MM.1S (cell line): ENCODE measurements at regions not wholly inside any gene's neighbourhood (a gene's known extent, or its start where the extent isn't known, plus 50 kb on each side); places are given as distances from the start of the nearest gene placed in this dataset.

ENCODE experiments used
- DNase-seq: peaks from one replicate; pipeline ENCODE4 v3.0.0-alpha.2; 2015
- H2AFZ ChIP-seq: fragments of 300-600 bp; sonication (generic); 2 replicates; pipeline ENCODE4 v1.6.0; 2016; ENCODE audit warnings: antibody characterized with exemption, low read length
- H3F3A ChIP-seq: fragments of 300-600 bp; sonication (generic); 2 replicates; pipeline ENCODE4 v1.6.1; 2016; ENCODE audit warnings: mild to moderate bottlenecking, antibody characterized with exemption, low read length, moderate library complexity, mixed read lengths; ENCODE audit not compliant: insufficient read depth
- H3K27ac ChIP-seq: fragments of 300-600 bp; sonication (generic); 2 replicates; pipeline ENCODE4 v1.5.1; 2016; ENCODE audit warnings: mild to moderate bottlenecking, low read length
- H3K27me3 ChIP-seq: fragments of 300-600 bp; sonication (generic); replicated peaks from 2 replicates; pipeline ENCODE4 v1.6.0; 2016; ENCODE audit warnings: low read length; ENCODE audit not compliant: insufficient read depth
- H3K36me3 ChIP-seq: fragments of 300-600 bp; sonication (generic); replicated peaks from 2 replicates; pipeline ENCODE4 v1.6.1; 2016; ENCODE audit warnings: mild to moderate bottlenecking, low read length, mixed read lengths; ENCODE audit not compliant: insufficient read depth
- H3K4me1 ChIP-seq: fragments of 300-600 bp; sonication (generic); 2 replicates; pipeline ENCODE4 v1.6.1; 2016; ENCODE audit warnings: low read length, mixed read lengths
- H3K4me2 ChIP-seq: fragments of 300-600 bp; sonication (generic); 2 replicates; pipeline ENCODE4 v1.6.0; 2016; ENCODE audit warnings: low read depth, low read length
- H3K4me3 ChIP-seq: fragments of 300-600 bp; sonication (generic); 2 replicates; pipeline ENCODE4 v1.5.1; 2016; ENCODE audit warnings: low read length, mixed read lengths
- H3K79me2 ChIP-seq: fragments of 300-600 bp; sonication (generic); 2 replicates; pipeline ENCODE4 v1.6.1; 2016; ENCODE audit warnings: mixed run types, low read length, mixed read lengths
- H3K9ac ChIP-seq: fragments of 300-600 bp; sonication (generic); 2 replicates; pipeline ENCODE4 v1.6.1; 2016; ENCODE audit warnings: low read length, mixed read lengths
- H3K9me2 ChIP-seq: fragments of 300-600 bp; sonication (generic); replicated peaks from 2 replicates; pipeline ENCODE4 v1.6.1; 2016; ENCODE audit warnings: mild to moderate bottlenecking, low read length, mixed read lengths; ENCODE audit not compliant: insufficient read depth
- H3K9me3 ChIP-seq: fragments of 300-600 bp; sonication (generic); replicated peaks from 2 replicates; pipeline ENCODE4 v1.6.1; 2016; ENCODE audit warnings: mild to moderate bottlenecking, low read length, mixed read lengths; ENCODE audit not compliant: insufficient read depth
- H4K20me1 ChIP-seq: fragments of 300-600 bp; sonication (generic); 2 replicates; pipeline ENCODE4 v1.6.1; 2016; ENCODE audit warnings: mild to moderate bottlenecking, low read length, moderate library complexity, mixed read lengths; ENCODE audit not compliant: insufficient read depth
- EZH2 ChIP-seq: fragments of 300-600 bp; sonication (generic); optimal IDR thresholded peaks from 2 replicates; pipeline ENCODE3; 2017; ENCODE audit warnings: low read depth, mild to moderate bottlenecking, antibody characterized with exemption, low read length, mixed read lengths
- EZH2phosphoT487 ChIP-seq: fragments of 300-600 bp; sonication (generic); IDR thresholded peaks from 2 replicates; pipeline ENCODE4 v1.6.1; 2018; ENCODE audit warnings: antibody characterized with exemption, low read length
- TF ChIP-seq, protein P1 (sequence below): fragments of 300-600 bp; sonication (generic); IDR thresholded peaks from 2 replicates; pipeline ENCODE4 v1.5.1; 2016; ENCODE audit warnings: antibody characterized with exemption, low read length, mixed read lengths

- no peaks in the 10 kb centered on the region for H4K20me1 ChIP-seq
- H3K9me2 ChIP-seq: no peaks in the 10 kb centered on the region
- H2AFZ ChIP-seq: no peak overlapping the region
- no peak overlapping the region for H3K4me3 ChIP-seq
- no peaks in the 10 kb centered on the region for H3K79me2 ChIP-seq
- no peaks in the 10 kb centered on the region for H3F3A ChIP-seq
- no peaks in the 10 kb centered on the region for H3K4me1 ChIP-seq
- no peak overlapping the region for H3K9ac ChIP-seq
- DNase-seq: no peak
- no peaks in the 10 kb centered on the region for H3K36me3 ChIP-seq
- no peaks in the 10 kb centered on the region for H3K9me3 ChIP-seq
- no peak overlapping the region for H3K27ac ChIP-seq
- H3K4me2 ChIP-seq: no peak overlapping the region
- TF ChIP-seq EZH2phosphoT487 (no peak), EZH2 (no peak)
- TF ChIP-seq, protein P1, sequence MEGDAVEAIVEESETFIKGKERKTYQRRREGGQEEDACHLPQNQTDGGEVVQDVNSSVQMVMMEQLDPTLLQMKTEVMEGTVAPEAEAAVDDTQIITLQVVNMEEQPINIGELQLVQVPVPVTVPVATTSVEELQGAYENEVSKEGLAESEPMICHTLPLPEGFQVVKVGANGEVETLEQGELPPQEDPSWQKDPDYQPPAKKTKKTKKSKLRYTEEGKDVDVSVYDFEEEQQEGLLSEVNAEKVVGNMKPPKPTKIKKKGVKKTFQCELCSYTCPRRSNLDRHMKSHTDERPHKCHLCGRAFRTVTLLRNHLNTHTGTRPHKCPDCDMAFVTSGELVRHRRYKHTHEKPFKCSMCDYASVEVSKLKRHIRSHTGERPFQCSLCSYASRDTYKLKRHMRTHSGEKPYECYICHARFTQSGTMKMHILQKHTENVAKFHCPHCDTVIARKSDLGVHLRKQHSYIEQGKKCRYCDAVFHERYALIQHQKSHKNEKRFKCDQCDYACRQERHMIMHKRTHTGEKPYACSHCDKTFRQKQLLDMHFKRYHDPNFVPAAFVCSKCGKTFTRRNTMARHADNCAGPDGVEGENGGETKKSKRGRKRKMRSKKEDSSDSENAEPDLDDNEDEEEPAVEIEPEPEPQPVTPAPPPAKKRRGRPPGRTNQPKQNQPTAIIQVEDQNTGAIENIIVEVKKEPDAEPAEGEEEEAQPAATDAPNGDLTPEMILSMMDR: no peak
- H3K27me3 ChIP-seq: no peaks in the 10 kb centered on the region
These were observed 2095.5 kb upstream of the WWC1 start for GRCh38 chr5:166195981-166196380.

- TF ChIP-seq, protein P1: no peak
- H3K4me3 ChIP-seq: no peak overlapping the region
- H3K9me2 ChIP-seq: no peaks in the 10 kb centered on the region
- no peak overlapping the region for H2AFZ ChIP-seq
- H3K9me3 ChIP-seq: no peaks in the 10 kb centered on the region
- H3K27ac ChIP-seq: no peak overlapping the region
- no peaks in the 10 kb centered on the region for H3K79me2 ChIP-seq
- H3K36me3 ChIP-seq: no peaks in the 10 kb centered on the region
- H3K27me3 ChIP-seq: no peaks in the 10 kb centered on the region
- no peaks in the 10 kb centered on the region for H4K20me1 ChIP-seq
- H3K9ac ChIP-seq: no peak overlapping the region
- no peaks in the 10 kb centered on the region for H3K4me1 ChIP-seq
- no peak overlapping the region for H3K4me2 ChIP-seq
- no peak for DNase-seq
- H3F3A ChIP-seq: no peaks in the 10 kb centered on the region
These were observed 2090.9 kb upstream of the WWC1 start for GRCh38 chr5:166200532-166200931.

GRCh38 chr5:166211640-166212039 is 2079.8 kb upstream of the WWC1 start:
- H3K79me2 ChIP-seq: no peaks in the 10 kb centered on the region
- H2AFZ ChIP-seq: no peak overlapping the region
- H3F3A ChIP-seq: no peaks in the 10 kb centered on the region
- H3K9ac ChIP-seq: no peak overlapping the region
- H3K27me3 ChIP-seq: no peaks in the 10 kb centered on the region
- H3K4me1 ChIP-seq: no peaks in the 10 kb centered on the region
- H4K20me1 ChIP-seq: no peaks in the 10 kb centered on the region
- H3K9me3 ChIP-seq: no peaks in the 10 kb centered on the region
- no peaks in the 10 kb centered on the region for H3K36me3 ChIP-seq
- H3K4me3 ChIP-seq: no peak overlapping the region
- no peak overlapping the region for H3K27ac ChIP-seq
- H3K4me2 ChIP-seq: no peak overlapping the region
- no peak for DNase-seq
- TF ChIP-seq, protein P1: no peak
- TF ChIP-seq EZH2 (no peak), EZH2phosphoT487 (no peak)
- no peaks in the 10 kb centered on the region for H3K9me2 ChIP-seq
